ENCODE measurements at regions not wholly inside any gene's neighbourhood (a gene's known extent, or its start where the extent isn't known, plus 50 kb on each side); places are given as distances from the start of the nearest gene placed in this dataset.

GRCh38 chr3:1534252-1534651 is 441.4 kb downstream of the CNTN6 start:
- DNase-seq: no peak
- Histone ChIP-seq H3K9me3 (replicated peaks; ENCODE audit: control insufficient read depth, low read depth, low read length) (peaks cover 5% of the 10 kb centered on the region), H3K4me3 (ENCODE audit: low read length) (no peak overlapping the region), H3K27ac (ENCODE audit: low read length) (no peak overlapping the region), H3K4me1 (ENCODE audit: control insufficient read depth, insufficient read depth, low read length) (no peaks in the 10 kb centered on the region), H3K36me3 (ENCODE audit: control insufficient read depth, insufficient read depth, low read length) (no peaks in the 10 kb centered on the region), H3K27me3 (ENCODE audit: control insufficient read depth, insufficient read depth, low read length) (no peaks in the 10 kb centered on the region)
- WGBS (ENCODE audit: insufficient coverage): 78% methylated on average over 2 of the region's 3 CpGs

- WGBS (ENCODE audit: insufficient coverage): no CpG with 5 or more reads among the region's 1 CpG
- no peaks in the 10 kb centered on the region for H3K27me3 ChIP-seq (ENCODE audit: control insufficient read depth, insufficient read depth, low read length)
- no peaks in the 10 kb centered on the region for H3K4me1 ChIP-seq (ENCODE audit: control insufficient read depth, insufficient read depth, low read length)
- no peak overlapping the region for H3K4me3 ChIP-seq (ENCODE audit: low read length)
- no peak overlapping the region for H3K27ac ChIP-seq (ENCODE audit: low read length)
- H3K36me3 ChIP-seq (ENCODE audit: control insufficient read depth, insufficient read depth, low read length): no peaks in the 10 kb centered on the region
- peaks cover 5% of the 10 kb centered on the region for H3K9me3 ChIP-seq (replicated peaks; ENCODE audit: control insufficient read depth, low read depth, low read length)
- DNase-seq: no peak
Observed at GRCh38 chr3:1535361-1535760, 442.5 kb downstream of the CNTN6 start.

GRCh38 chr3:1540686-1541085 is 447.9 kb downstream of the CNTN6 start:
- no CpG with 5 or more reads among the region's 1 CpG for WGBS (ENCODE audit: insufficient coverage)
- H3K27ac ChIP-seq (ENCODE audit: low read length): no peak overlapping the region
- H3K27me3 ChIP-seq (ENCODE audit: control insufficient read depth, insufficient read depth, low read length): no peaks in the 10 kb centered on the region
- no peaks in the 10 kb centered on the region for H3K36me3 ChIP-seq (ENCODE audit: control insufficient read depth, insufficient read depth, low read length)
- no peak for DNase-seq
- H3K4me1 ChIP-seq (ENCODE audit: control insufficient read depth, insufficient read depth, low read length): no peaks in the 10 kb centered on the region
- peaks cover 4% of the 10 kb centered on the region for H3K9me3 ChIP-seq (replicated peaks; ENCODE audit: control insufficient read depth, low read depth, low read length)
- H3K4me3 ChIP-seq (ENCODE audit: low read length): no peak overlapping the region

GRCh38 chr3:1551741-1552140 is 458.9 kb downstream of the CNTN6 start:
- DNase-seq: no peak
- Histone ChIP-seq H3K27me3 (ENCODE audit: control insufficient read depth, insufficient read depth, low read length) (no peaks in the 10 kb centered on the region), H3K36me3 (ENCODE audit: control insufficient read depth, insufficient read depth, low read length) (no peaks in the 10 kb centered on the region), H3K9me3 (replicated peaks; ENCODE audit: control insufficient read depth, low read depth, low read length) (no peaks in the 10 kb centered on the region), H3K27ac (ENCODE audit: low read length) (no peak overlapping the region), H3K4me3 (ENCODE audit: low read length) (no peak overlapping the region), H3K4me1 (ENCODE audit: control insufficient read depth, insufficient read depth, low read length) (no peaks in the 10 kb centered on the region)
- WGBS (ENCODE audit: insufficient coverage): 82% methylated on average over 2 of the region's 2 CpGs

- H3K27ac ChIP-seq (ENCODE audit: low read length): no peak overlapping the region
- no peaks in the 10 kb centered on the region for H3K36me3 ChIP-seq (ENCODE audit: control insufficient read depth, insufficient read depth, low read length)
- no CpG with 5 or more reads among the region's 1 CpG for WGBS (ENCODE audit: insufficient coverage)
- H3K4me1 ChIP-seq (ENCODE audit: control insufficient read depth, insufficient read depth, low read length): no peaks in the 10 kb centered on the region
- H3K27me3 ChIP-seq (ENCODE audit: control insufficient read depth, insufficient read depth, low read length): no peaks in the 10 kb centered on the region
- no peaks in the 10 kb centered on the region for H3K9me3 ChIP-seq (replicated peaks; ENCODE audit: control insufficient read depth, low read depth, low read length)
- DNase-seq: no peak
- no peak overlapping the region for H3K4me3 ChIP-seq (ENCODE audit: low read length)
Observed at GRCh38 chr3:1552831-1553230, 460.0 kb downstream of the CNTN6 start.

GRCh38 chr3:1561427-1561826 is 468.6 kb downstream of the CNTN6 start:
- Histone ChIP-seq H3K27ac (ENCODE audit: low read length) (no peak overlapping the region), H3K27me3 (ENCODE audit: control insufficient read depth, insufficient read depth, low read length) (no peaks in the 10 kb centered on the region), H3K4me3 (ENCODE audit: low read length) (no peak overlapping the region), H3K4me1 (ENCODE audit: control insufficient read depth, insufficient read depth, low read length) (no peaks in the 10 kb centered on the region), H3K9me3 (replicated peaks; ENCODE audit: control insufficient read depth, low read depth, low read length) (peaks cover 9% of the 10 kb centered on the region), H3K36me3 (ENCODE audit: control insufficient read depth, insufficient read depth, low read length) (no peaks in the 10 kb centered on the region)
- DNase-seq: no peak
- 25% methylated on average over 1 of the region's 3 CpGs for WGBS (ENCODE audit: insufficient coverage)

GRCh38 chr3:1571736-1572135 is 478.9 kb downstream of the CNTN6 start:
- Histone ChIP-seq H3K27ac (ENCODE audit: low read length) (no peak overlapping the region), H3K4me3 (ENCODE audit: low read length) (no peak overlapping the region), H3K36me3 (ENCODE audit: control insufficient read depth, insufficient read depth, low read length) (no peaks in the 10 kb centered on the region), H3K9me3 (replicated peaks; ENCODE audit: control insufficient read depth, low read depth, low read length) (no peaks in the 10 kb centered on the region), H3K27me3 (ENCODE audit: control insufficient read depth, insufficient read depth, low read length) (no peaks in the 10 kb centered on the region), H3K4me1 (ENCODE audit: control insufficient read depth, insufficient read depth, low read length) (no peaks in the 10 kb centered on the region)
- no peak for DNase-seq

GRCh38 chr3:1576047-1576446 is 483.2 kb downstream of the CNTN6 start:
- DNase-seq: no peak
- H3K36me3 ChIP-seq (ENCODE audit: control insufficient read depth, insufficient read depth, low read length): no peaks in the 10 kb centered on the region
- H3K27ac ChIP-seq (ENCODE audit: low read length): no peak overlapping the region
- H3K4me1 ChIP-seq (ENCODE audit: control insufficient read depth, insufficient read depth, low read length): no peaks in the 10 kb centered on the region
- WGBS (ENCODE audit: insufficient coverage): 76% methylated on average over 3 of the region's 3 CpGs
- no peak overlapping the region for H3K4me3 ChIP-seq (ENCODE audit: low read length)
- no peaks in the 10 kb centered on the region for H3K9me3 ChIP-seq (replicated peaks; ENCODE audit: control insufficient read depth, low read depth, low read length)
- H3K27me3 ChIP-seq (ENCODE audit: control insufficient read depth, insufficient read depth, low read length): no peaks in the 10 kb centered on the region

- WGBS (ENCODE audit: insufficient coverage): 51% methylated on average over 3 of the region's 6 CpGs
Observed at GRCh38 chr3:1578124-1578806, 485.4 kb downstream of the CNTN6 start.

GRCh38 chr3:1583044-1583443 is 490.2 kb downstream of the CNTN6 start:
- 94% methylated on average over 10 of the region's 10 CpGs for WGBS (ENCODE audit: insufficient coverage)
- H3K4me1 ChIP-seq (ENCODE audit: control insufficient read depth, insufficient read depth, low read length): no peaks in the 10 kb centered on the region
- no peak overlapping the region for H3K4me3 ChIP-seq (ENCODE audit: low read length)
- DNase-seq: no peak
- H3K27me3 ChIP-seq (ENCODE audit: control insufficient read depth, insufficient read depth, low read length): no peaks in the 10 kb centered on the region
- H3K27ac ChIP-seq (ENCODE audit: low read length): no peak overlapping the region
- peaks cover 5% of the 10 kb centered on the region for H3K9me3 ChIP-seq (replicated peaks; ENCODE audit: control insufficient read depth, low read depth, low read length)
- no peaks in the 10 kb centered on the region for H3K36me3 ChIP-seq (ENCODE audit: control insufficient read depth, insufficient read depth, low read length)

More at GRCh38 chr3:1578124-1578806, 485.4 kb downstream of the CNTN6 start:
- no peak overlapping the region for H3K4me3 ChIP-seq (ENCODE audit: low read length)
- H3K9me3 ChIP-seq (replicated peaks; ENCODE audit: control insufficient read depth, low read depth, low read length): peaks cover under 1% of the 10 kb centered on the region
- peak; percentile 53 for DNase-seq
- H3K4me1 ChIP-seq (ENCODE audit: control insufficient read depth, insufficient read depth, low read length): no peaks in the 10 kb centered on the region
- no peak overlapping the region for H3K27ac ChIP-seq (ENCODE audit: low read length)
- no peaks in the 10 kb centered on the region for H3K27me3 ChIP-seq (ENCODE audit: control insufficient read depth, insufficient read depth, low read length)
- H3K36me3 ChIP-seq (ENCODE audit: control insufficient read depth, insufficient read depth, low read length): no peaks in the 10 kb centered on the region

GRCh38 chr3:1587426-1587825 is 494.6 kb downstream of the CNTN6 start:
- Histone ChIP-seq H3K27ac (ENCODE audit: low read length) (no peak overlapping the region), H3K4me1 (ENCODE audit: control insufficient read depth, insufficient read depth, low read length) (no peaks in the 10 kb centered on the region), H3K4me3 (ENCODE audit: low read length) (no peak overlapping the region), H3K27me3 (ENCODE audit: control insufficient read depth, insufficient read depth, low read length) (no peaks in the 10 kb centered on the region), H3K9me3 (replicated peaks; ENCODE audit: control insufficient read depth, low read depth, low read length) (peaks cover 13% of the 10 kb centered on the region), H3K36me3 (ENCODE audit: control insufficient read depth, insufficient read depth, low read length) (no peaks in the 10 kb centered on the region)
- no CpG with 5 or more reads among the region's 1 CpG for WGBS (ENCODE audit: insufficient coverage)
- DNase-seq: no peak
